Tibial artery (tissue), 4 donors: ENCODE measurements at regions not wholly inside any gene's neighbourhood (a gene's known extent, or its start where the extent isn't known, plus 50 kb on each side); places are given as distances from the start of the nearest gene placed in this dataset.
A peak's percentile ranks its signal among the peaks of the same experiment; 100 is the strongest.

ENCODE experiments used
- DNase-seq, 2 donors: peaks; one replicate each; pipeline ENCODE4 v3.0.0-alpha.2; 2019
- H3K27ac ChIP-seq, 2 donors: fragments of 200-600 bp; sonication (generic) in 1 of 2; 1 replicate in 1 of 2; 2 replicates in 1 of 2; pipeline ENCODE4 v1.5.1; 2018 to 2019; ENCODE audit warnings: mild to moderate bottlenecking in 1 of 2
- H3K27me3 ChIP-seq, 2 donors: fragments of 200-600 bp; sonication (generic) in 1 of 2; one replicate each; pipeline versions ENCODE4 v1.5.1 to v1.6.0; 2016 to 2019
- H3K36me3 ChIP-seq, 3 donors: fragments of 200-600 bp; sonication (generic) in 2 of 3; one replicate each; pipeline ENCODE4 v1.5.1; 2016 to 2019; ENCODE audit warnings: mild to moderate bottlenecking in 2 of 3
- H3K4me1 ChIP-seq, 4 donors: fragments of 200-600 bp; sonication (generic) in 2 of 4; 1 replicate in 3 of 4; 2 replicates in 1 of 4; pipeline ENCODE4 v1.5.1; 2016 to 2019
- H3K4me3 ChIP-seq, 2 donors: fragments of 200-600 bp; sonication (generic) in 1 of 2; 1 replicate in 1 of 2; 2 replicates in 1 of 2; pipeline ENCODE4 v1.5.1; 2018 to 2019; ENCODE audit warnings: mild to moderate bottlenecking in 2 of 2
- H3K9me3 ChIP-seq, 3 donors: fragments of 200-600 bp; sonication (generic) in 1 of 3; one replicate each; pipeline ENCODE4 v1.5.1; 2016 to 2019
- intact Hi-C: fragments of 100-400 bp; cut with DNase I; formaldehyde crosslinking; loops from one replicate; pipeline ENCODE4 v1.15.0; 2023; ENCODE audit warnings: low total_unique reads
- TF ChIP-seq, protein P1 (sequence below), 2 experiments: fragments of 200-600 bp in 1 of 2; fragments of 450-650 bp in 1 of 2; IDR thresholded peaks; one replicate each; pipeline ENCODE4 v1.5.1; 2017 to 2019; ENCODE audit warnings: antibody characterized with exemption in 2 of 2, mild to moderate bottlenecking in 1 of 2, moderate library complexity in 1 of 2

GRCh38 chr3:124201786-124202185, 209.9 kb upstream of the ROPN1 start:
- Histone ChIP-seq H3K27me3 (no peaks in the 10 kb centered on the region), H3K4me1 (peaks cover 0 to 78% (median 31%) of the 10 kb centered on the region in 4 donors), H3K27ac (peak overlapping the region; percentile 52 to 63), H3K36me3 (no peaks in the 10 kb centered on the region), H3K4me3 (no peak overlapping the region), H3K9me3 (no peaks in the 10 kb centered on the region)
- TF ChIP-seq, protein P1, sequence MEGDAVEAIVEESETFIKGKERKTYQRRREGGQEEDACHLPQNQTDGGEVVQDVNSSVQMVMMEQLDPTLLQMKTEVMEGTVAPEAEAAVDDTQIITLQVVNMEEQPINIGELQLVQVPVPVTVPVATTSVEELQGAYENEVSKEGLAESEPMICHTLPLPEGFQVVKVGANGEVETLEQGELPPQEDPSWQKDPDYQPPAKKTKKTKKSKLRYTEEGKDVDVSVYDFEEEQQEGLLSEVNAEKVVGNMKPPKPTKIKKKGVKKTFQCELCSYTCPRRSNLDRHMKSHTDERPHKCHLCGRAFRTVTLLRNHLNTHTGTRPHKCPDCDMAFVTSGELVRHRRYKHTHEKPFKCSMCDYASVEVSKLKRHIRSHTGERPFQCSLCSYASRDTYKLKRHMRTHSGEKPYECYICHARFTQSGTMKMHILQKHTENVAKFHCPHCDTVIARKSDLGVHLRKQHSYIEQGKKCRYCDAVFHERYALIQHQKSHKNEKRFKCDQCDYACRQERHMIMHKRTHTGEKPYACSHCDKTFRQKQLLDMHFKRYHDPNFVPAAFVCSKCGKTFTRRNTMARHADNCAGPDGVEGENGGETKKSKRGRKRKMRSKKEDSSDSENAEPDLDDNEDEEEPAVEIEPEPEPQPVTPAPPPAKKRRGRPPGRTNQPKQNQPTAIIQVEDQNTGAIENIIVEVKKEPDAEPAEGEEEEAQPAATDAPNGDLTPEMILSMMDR (IDR thresholded peaks at IDR 0.05), result no peak
- intact Hi-C loops, result no loop called here
- DNase-seq, result no peak

- H3K27ac ChIP-seq, result peak overlapping the region; percentile 52 to 63
- peak; percentile 63 to 85 for DNase-seq
- intact Hi-C loops, result no loop called here
Observed at GRCh38 chr3:124202754-124203153, 210.8 kb upstream of the ROPN1 start.

GRCh38 chr3:124203292-124203691, 211.4 kb upstream of the ROPN1 start:
- intact Hi-C loops, result no loop called here
- Histone ChIP-seq H3K4me3 (no peak overlapping the region), H3K9me3 (no peaks in the 10 kb centered on the region), H3K4me1 (peaks cover 0 to 79% (median 31%) of the 10 kb centered on the region in 4 donors), H3K36me3 (no peaks in the 10 kb centered on the region), H3K27me3 (no peaks in the 10 kb centered on the region), H3K27ac (peak overlapping the region; percentile 52 to 63)
- TF ChIP-seq, protein P1 (IDR thresholded peaks at IDR 0.05), result no peak
- DNase-seq, result no peak

More at GRCh38 chr3:124202754-124203153, 210.8 kb upstream of the ROPN1 start:
- TF ChIP-seq, protein P1 (IDR thresholded peaks at IDR 0.05), result no peak
- Histone ChIP-seq H3K27me3 (no peaks in the 10 kb centered on the region), H3K9me3 (no peaks in the 10 kb centered on the region), H3K4me3 (no peak overlapping the region), H3K36me3 (no peaks in the 10 kb centered on the region), H3K4me1 (peaks cover 0 to 75% (median 31%) of the 10 kb centered on the region in 4 donors)

DNA sequence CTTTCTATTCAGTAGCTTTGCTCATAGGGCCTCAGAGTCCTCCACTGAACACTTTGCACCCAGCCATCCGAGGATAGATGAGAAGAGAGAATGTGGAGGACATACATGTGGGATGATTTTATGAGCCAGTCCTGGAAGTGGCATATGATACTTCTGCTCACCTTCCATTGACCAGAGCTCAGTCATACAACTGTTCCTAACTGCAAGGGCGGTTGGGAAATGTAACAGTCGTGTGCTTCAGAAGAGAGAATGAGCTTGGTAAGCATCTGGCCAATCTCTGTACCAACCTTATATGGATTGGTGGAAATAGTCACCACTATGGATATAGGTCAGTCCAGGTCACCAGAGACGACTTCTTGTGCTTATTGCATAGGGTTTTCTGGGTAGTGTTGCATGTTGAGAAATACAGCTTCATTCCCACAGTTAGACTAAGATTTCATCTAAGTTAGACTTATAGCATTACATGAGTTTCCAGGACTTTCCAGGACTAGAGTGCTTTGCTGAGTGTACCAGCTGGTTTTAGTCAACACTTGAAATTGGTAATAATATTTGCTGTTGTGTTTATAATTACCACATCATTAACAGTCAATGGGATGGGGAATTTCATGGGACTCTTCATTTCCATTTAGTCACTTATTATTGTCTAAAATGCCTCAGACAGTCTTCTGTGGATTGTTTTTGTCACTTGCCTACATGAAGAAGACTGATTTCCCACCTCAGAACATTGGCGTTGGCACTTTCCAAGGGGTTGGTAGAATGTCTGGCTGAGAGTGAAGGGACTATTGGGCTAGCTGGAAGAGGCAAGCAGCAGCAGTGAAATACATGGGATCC, 214.5 kb upstream of the ROPN1 start:
- intact Hi-C loops, result no loop called here

DNA sequence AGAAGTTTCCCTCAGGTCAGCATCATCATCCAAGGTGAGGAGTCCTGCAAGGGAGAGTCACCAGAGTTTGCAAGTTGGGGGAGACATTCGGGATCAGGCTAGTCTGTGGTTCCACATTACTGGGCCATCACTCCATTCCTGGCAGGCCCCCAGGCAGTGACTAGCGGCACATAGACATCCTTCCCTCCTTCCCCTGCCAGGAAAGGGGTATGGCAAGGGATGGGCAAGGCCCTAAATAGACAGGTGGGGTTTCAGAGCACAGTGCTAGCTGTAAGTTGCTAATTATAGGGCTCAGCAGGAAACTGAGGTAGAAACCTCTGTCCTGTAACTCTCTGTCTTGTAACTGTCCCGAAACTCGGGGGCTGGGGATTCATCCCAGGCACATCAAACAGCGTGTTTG, 215.2 kb upstream of the ROPN1 start:
- H3K4me3 ChIP-seq, result no peak overlapping the region
- intact Hi-C loops, result no loop called here
- DNase-seq, result no peak
- H3K9me3 ChIP-seq, result no peaks in the 10 kb centered on the region
- no peaks in the 10 kb centered on the region for H3K27me3 ChIP-seq
- H3K27ac ChIP-seq, result no peak overlapping the region
- TF ChIP-seq, protein P1 (IDR thresholded peaks at IDR 0.05), result no peak
- peaks cover 0 to 54% (median 15%) of the 10 kb centered on the region in 4 donors for H3K4me1 ChIP-seq
- no peaks in the 10 kb centered on the region for H3K36me3 ChIP-seq

More for the DNA sequence above, 214.5 kb upstream of the ROPN1 start:
- Histone ChIP-seq H3K9me3 (no peaks in the 10 kb centered on the region), H3K27me3 (no peaks in the 10 kb centered on the region), H3K27ac (no peak overlapping the region), H3K36me3 (no peaks in the 10 kb centered on the region), H3K4me3 (no peak overlapping the region), H3K4me1 (peaks cover 0 to 61% (median 22%) of the 10 kb centered on the region in 4 donors)
- DNase-seq, result no peak
- TF ChIP-seq, protein P1 (IDR thresholded peaks at IDR 0.05), result no peak
